DND-41 (cell line): ENCODE measurements at regions not wholly inside any gene's neighbourhood (a gene's known extent, or its start where the extent isn't known, plus 50 kb on each side); places are given as distances from the start of the nearest gene placed in this dataset.

Experiments
- ATAC-seq: fragments of 200-7000 bp; cut with Tn5 transposase; 3 replicates; pipeline ENCODE4 v1.9.1; 2021; ENCODE audit warnings: low read depth; ENCODE audit not compliant: insufficient read depth
- DNase-seq: peaks from one replicate; pipeline ENCODE4 v3.0.0-alpha.2; 2020
- H2AFZ ChIP-seq: 2 replicates; pipeline ENCODE4 v1.6.0; 2012; ENCODE audit warnings: low read depth, low read length
- H3K27ac ChIP-seq: 2 replicates; pipeline ENCODE4 v1.5.1; 2012; ENCODE audit warnings: low read length, inconsistent platforms
- H3K27me3 ChIP-seq: fragments of 200-600 bp; sonication (generic); 2 replicates; pipeline ENCODE4 v1.6.0; 2012; ENCODE audit warnings: low read length, mild to moderate bottlenecking, inconsistent platforms; ENCODE audit not compliant: insufficient read depth, poor library complexity
- H3K36me3 ChIP-seq: 2 replicates; pipeline ENCODE4 v1.5.1; 2012; ENCODE audit warnings: low read length, inconsistent platforms; ENCODE audit not compliant: insufficient read depth
- H3K4me1 ChIP-seq: 2 replicates; pipeline ENCODE4 v1.5.1; 2012; ENCODE audit warnings: mild to moderate bottlenecking, low read length; ENCODE audit not compliant: insufficient read depth
- H3K4me2 ChIP-seq: 2 replicates; pipeline ENCODE4 v1.6.0; 2012; ENCODE audit warnings: mild to moderate bottlenecking, moderate library complexity, low read length, inconsistent platforms; ENCODE audit not compliant: insufficient read depth
- H3K4me3 ChIP-seq, 2 experiments: fragments of 200-600 bp in 1 of 2; shearing (Covaris generic) in 1 of 2; 2 replicates each; pipeline ENCODE4 v1.5.1; 2012 to 2016; ENCODE audit warnings: inconsistent platforms in 2 of 2, low read length in 2 of 2, mild to moderate bottlenecking in 2 of 2, low read depth in 1 of 2, moderate library complexity in 1 of 2
- H3K79me2 ChIP-seq: 2 replicates; pipeline ENCODE4 v1.6.0; 2012; ENCODE audit warnings: low read length, inconsistent platforms; ENCODE audit not compliant: insufficient read depth
- H3K9ac ChIP-seq: 2 replicates; pipeline ENCODE4 v1.6.0; 2012; ENCODE audit warnings: low read depth, mild to moderate bottlenecking, inconsistent platforms, low read length, moderate library complexity
- H3K9me3 ChIP-seq: 2 replicates; pipeline ENCODE4 v1.5.1; 2012; ENCODE audit warnings: low read length, moderate library complexity, mild to moderate bottlenecking, inconsistent platforms; ENCODE audit not compliant: insufficient read depth, severe bottlenecking
- H4K20me1 ChIP-seq: 2 replicates; pipeline ENCODE4 v1.6.0; 2012; ENCODE audit warnings: low read length; ENCODE audit not compliant: insufficient read depth
- EZH2 ChIP-seq: IDR thresholded peaks from 3 replicates; pipeline ENCODE4 v1.6.1; 2012; ENCODE audit warnings: borderline replicate concordance, low read depth, mild to moderate bottlenecking, moderate library complexity, low read length, inconsistent platforms; ENCODE audit not compliant: severe bottlenecking
- TF ChIP-seq, protein P1 (sequence below): IDR thresholded peaks from 2 replicates; pipeline ENCODE4 v1.5.1; 2012; ENCODE audit warnings: borderline replicate concordance, low read length, moderate library complexity, mild to moderate bottlenecking; ENCODE audit not compliant: poor library complexity, severe bottlenecking; ENCODE audit errors: extremely low read depth

DNA sequence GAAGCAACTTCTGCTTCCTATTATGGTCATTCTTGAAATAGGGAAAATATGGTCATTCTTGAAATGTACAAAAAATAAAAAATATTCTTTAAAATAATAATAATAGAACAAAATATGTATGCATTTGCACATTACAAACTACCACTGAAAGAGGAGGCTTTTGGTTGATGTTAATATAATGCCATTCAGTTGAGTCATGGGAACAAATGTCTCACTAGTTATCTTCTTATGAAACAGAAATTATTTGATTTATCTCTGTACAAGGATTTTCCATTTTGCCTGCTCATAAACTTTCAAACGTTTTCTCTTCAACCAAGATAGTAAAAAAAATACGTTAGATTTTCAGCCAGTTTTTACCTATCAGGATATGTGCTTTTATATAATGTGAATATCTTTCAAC lies 1662.7 kb downstream of the OTOL1 start:
- Histone ChIP-seq H3K27me3 (no peaks in the 10 kb centered on the region), H3K36me3 (no peaks in the 10 kb centered on the region), H3K9me3 (peaks cover 8% of the 10 kb centered on the region), H3K27ac (no peak overlapping the region), H2AFZ (no peak overlapping the region), H3K4me1 (no peaks in the 10 kb centered on the region), H3K79me2 (no peaks in the 10 kb centered on the region), H3K9ac (no peak overlapping the region), H3K4me3 (no peak overlapping the region), H4K20me1 (no peaks in the 10 kb centered on the region), H3K4me2 (no peak overlapping the region)
- no peak for ATAC-seq
- DNase-seq = no peak
- TF ChIP-seq, protein P1, sequence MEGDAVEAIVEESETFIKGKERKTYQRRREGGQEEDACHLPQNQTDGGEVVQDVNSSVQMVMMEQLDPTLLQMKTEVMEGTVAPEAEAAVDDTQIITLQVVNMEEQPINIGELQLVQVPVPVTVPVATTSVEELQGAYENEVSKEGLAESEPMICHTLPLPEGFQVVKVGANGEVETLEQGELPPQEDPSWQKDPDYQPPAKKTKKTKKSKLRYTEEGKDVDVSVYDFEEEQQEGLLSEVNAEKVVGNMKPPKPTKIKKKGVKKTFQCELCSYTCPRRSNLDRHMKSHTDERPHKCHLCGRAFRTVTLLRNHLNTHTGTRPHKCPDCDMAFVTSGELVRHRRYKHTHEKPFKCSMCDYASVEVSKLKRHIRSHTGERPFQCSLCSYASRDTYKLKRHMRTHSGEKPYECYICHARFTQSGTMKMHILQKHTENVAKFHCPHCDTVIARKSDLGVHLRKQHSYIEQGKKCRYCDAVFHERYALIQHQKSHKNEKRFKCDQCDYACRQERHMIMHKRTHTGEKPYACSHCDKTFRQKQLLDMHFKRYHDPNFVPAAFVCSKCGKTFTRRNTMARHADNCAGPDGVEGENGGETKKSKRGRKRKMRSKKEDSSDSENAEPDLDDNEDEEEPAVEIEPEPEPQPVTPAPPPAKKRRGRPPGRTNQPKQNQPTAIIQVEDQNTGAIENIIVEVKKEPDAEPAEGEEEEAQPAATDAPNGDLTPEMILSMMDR = no peak
- no peak for TF ChIP-seq EZH2

GRCh38 chr3:163139600-163139999 lies 1643.0 kb downstream of the OTOL1 start:
- TF ChIP-seq, protein P1 = no peak
- TF ChIP-seq EZH2 = no peak
- Histone ChIP-seq H3K9me3 (no peaks in the 10 kb centered on the region), H3K4me1 (no peaks in the 10 kb centered on the region), H3K36me3 (no peaks in the 10 kb centered on the region), H3K79me2 (no peaks in the 10 kb centered on the region), H3K9ac (no peak overlapping the region), H3K27me3 (no peaks in the 10 kb centered on the region), H3K4me3 (no peak overlapping the region), H3K4me2 (no peak overlapping the region), H4K20me1 (no peaks in the 10 kb centered on the region), H3K27ac (no peak overlapping the region), H2AFZ (no peak overlapping the region)
- ATAC-seq = no peak
- DNase-seq = no peak

DNA sequence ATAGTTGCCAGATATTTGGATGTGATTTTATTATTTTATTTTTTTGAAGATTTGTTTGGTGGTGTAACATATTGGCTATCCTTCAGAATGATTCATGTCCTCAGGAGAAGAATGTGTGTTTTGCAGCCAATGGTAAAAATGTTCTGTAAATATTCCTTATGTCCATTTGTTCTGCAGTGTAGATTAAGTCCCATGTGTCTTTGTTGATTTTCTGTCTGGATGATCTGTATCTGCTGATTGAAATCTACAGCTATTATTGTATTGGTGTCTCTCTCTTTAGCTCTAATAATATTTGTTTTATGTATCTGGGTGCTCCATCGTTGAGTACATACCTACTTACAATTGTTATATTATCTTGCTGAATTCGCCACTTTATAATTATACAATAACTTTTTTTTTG lies 1641.7 kb downstream of the OTOL1 start:
- Histone ChIP-seq H3K27me3 (no peaks in the 10 kb centered on the region), H2AFZ (no peak overlapping the region), H3K9me3 (no peaks in the 10 kb centered on the region), H3K36me3 (no peaks in the 10 kb centered on the region), H3K4me3 (no peak overlapping the region), H3K79me2 (no peaks in the 10 kb centered on the region), H3K9ac (no peak overlapping the region), H3K4me1 (no peaks in the 10 kb centered on the region), H4K20me1 (no peaks in the 10 kb centered on the region), H3K27ac (no peak overlapping the region), H3K4me2 (no peak overlapping the region)
- no peak for ATAC-seq
- TF ChIP-seq, protein P1 = no peak
- no peak for TF ChIP-seq EZH2
- DNase-seq = no peak

- no peak overlapping the region for H3K9ac ChIP-seq
- peaks cover 3% of the 10 kb centered on the region; the same call in 1 of the 2 replicates for H3K36me3 ChIP-seq
- H3K4me3 ChIP-seq = no peak overlapping the region
- peaks cover 7% of the 10 kb centered on the region; the same call in 1 of the 2 replicates for H3K4me1 ChIP-seq
- peaks cover 40% of the 10 kb centered on the region for H3K9me3 ChIP-seq
- H3K27me3 ChIP-seq = no peaks in the 10 kb centered on the region
- DNase-seq (no peak), ATAC-seq (peak; percentile 14; the same call in 1 of the 3 replicates)
- H2AFZ ChIP-seq = no peak overlapping the region; the same call in 1 of the 2 replicates
- H3K79me2 ChIP-seq = no peaks in the 10 kb centered on the region
- H3K27ac ChIP-seq = no peak overlapping the region
- no peaks in the 10 kb centered on the region for H4K20me1 ChIP-seq
- H3K4me2 ChIP-seq = no peak overlapping the region
- TF ChIP-seq, protein P1 = no peak
- TF ChIP-seq EZH2 = no peak
These were observed 1635.5 kb downstream of the OTOL1 start for GRCh38 chr3:163132111-163132510.
